AG09309 (cell line): ENCODE measurements at regions not wholly inside any gene's neighbourhood (a gene's known extent, or its start where the extent isn't known, plus 50 kb on each side); places are given as distances from the start of the nearest gene placed in this dataset.

Source experiments
- DNase-seq: peaks from one replicate; pipeline ENCODE4 v3.0.0-alpha.2; 2010; ENCODE audit warnings: low read depth
- H3K4me3 ChIP-seq: 2 replicates; pipeline ENCODE4 v1.5.1; 2011; ENCODE audit warnings: mild to moderate bottlenecking, low read depth, low read length, moderate library complexity; ENCODE audit not compliant: control insufficient read depth
- TF ChIP-seq, protein P1 (sequence below): IDR thresholded peaks from 2 replicates; pipeline ENCODE4 v1.5.1; 2011; ENCODE audit warnings: mild to moderate bottlenecking, low read depth, low read length, inconsistent platforms; ENCODE audit not compliant: insufficient read depth, control insufficient read depth; ENCODE audit errors: missing control alignments

DNA sequence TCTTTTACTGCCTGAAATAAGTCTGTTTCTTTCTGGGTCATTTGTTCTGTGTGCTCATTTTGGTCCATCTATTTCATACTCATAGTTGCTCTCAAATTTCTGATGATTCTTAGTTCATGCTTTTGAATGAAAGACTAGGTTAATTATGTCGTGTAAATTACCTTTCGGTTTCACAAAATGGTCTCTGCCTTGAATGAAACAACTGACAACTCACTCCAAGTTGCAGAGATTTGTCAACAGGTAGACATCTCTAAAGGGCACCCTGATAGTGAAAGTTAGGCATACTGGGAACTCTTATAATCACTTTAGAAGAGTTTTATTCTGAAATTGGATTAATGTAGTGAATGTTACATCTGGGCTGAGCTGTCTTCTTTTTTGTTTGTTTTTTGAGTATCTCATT, 726.9 kb downstream of the PDHA2 start:
- TF ChIP-seq, protein P1, sequence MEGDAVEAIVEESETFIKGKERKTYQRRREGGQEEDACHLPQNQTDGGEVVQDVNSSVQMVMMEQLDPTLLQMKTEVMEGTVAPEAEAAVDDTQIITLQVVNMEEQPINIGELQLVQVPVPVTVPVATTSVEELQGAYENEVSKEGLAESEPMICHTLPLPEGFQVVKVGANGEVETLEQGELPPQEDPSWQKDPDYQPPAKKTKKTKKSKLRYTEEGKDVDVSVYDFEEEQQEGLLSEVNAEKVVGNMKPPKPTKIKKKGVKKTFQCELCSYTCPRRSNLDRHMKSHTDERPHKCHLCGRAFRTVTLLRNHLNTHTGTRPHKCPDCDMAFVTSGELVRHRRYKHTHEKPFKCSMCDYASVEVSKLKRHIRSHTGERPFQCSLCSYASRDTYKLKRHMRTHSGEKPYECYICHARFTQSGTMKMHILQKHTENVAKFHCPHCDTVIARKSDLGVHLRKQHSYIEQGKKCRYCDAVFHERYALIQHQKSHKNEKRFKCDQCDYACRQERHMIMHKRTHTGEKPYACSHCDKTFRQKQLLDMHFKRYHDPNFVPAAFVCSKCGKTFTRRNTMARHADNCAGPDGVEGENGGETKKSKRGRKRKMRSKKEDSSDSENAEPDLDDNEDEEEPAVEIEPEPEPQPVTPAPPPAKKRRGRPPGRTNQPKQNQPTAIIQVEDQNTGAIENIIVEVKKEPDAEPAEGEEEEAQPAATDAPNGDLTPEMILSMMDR: no peak
- DNase-seq: no peak
- H3K4me3 ChIP-seq: no peak overlapping the region

DNA sequence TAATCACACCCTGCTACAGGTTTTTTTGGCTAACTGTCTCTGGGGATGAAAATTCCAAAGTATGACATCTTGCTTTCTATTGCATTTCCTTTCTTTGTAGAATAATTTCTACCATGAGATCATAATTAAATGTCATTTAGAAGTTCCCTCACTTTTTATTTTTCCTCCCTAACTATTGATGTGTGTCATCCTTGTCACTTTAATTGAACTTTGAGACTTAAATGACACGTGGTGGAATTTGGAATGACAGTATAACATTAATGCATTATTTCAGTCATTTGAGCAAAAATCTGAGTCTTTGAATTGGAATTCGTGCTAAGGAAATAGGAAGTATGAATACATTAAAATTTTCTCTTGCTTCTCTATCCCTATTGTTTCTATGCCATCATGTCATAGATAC, 745.4 kb downstream of the PDHA2 start:
- no peak for DNase-seq
- no peak overlapping the region for H3K4me3 ChIP-seq
- TF ChIP-seq, protein P1: no peak

GRCh38 chr4:96593422-96593821, 753.5 kb downstream of the PDHA2 start:
- DNase-seq: no peak
- TF ChIP-seq, protein P1: no peak
- H3K4me3 ChIP-seq: no peak overlapping the region

- H3K4me3 ChIP-seq: no peak overlapping the region
- DNase-seq: no peak
- TF ChIP-seq, protein P1: no peak
Observed at GRCh38 chr4:96598465-96598864, 758.6 kb downstream of the PDHA2 start.

DNA sequence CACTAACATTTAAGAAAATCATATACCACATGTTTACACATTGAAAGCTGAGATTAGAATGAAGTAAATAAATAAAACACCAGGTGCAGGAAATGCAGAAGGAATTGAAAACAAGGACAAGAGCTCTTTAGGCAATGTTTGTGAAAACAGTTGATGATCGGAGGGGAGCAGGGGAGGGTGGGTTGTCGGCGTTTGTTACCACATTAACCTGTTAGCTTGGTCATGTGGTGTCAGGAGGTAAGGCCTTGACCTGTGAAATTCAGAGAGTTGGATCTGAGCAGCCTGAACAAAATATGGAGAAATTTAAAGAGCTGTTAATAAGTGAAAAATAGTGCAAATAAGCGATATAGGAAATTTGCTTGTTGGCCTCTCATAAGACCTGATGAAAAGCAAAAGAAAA, 759.9 kb downstream of the PDHA2 start:
- no peak for DNase-seq
- H3K4me3 ChIP-seq: no peak overlapping the region
- TF ChIP-seq, protein P1: no peak

GRCh38 chr4:96602661-96603060, 762.8 kb downstream of the PDHA2 start:
- DNase-seq: no peak

More at GRCh38 chr4:96602661-96603060, 762.8 kb downstream of the PDHA2 start:
- no peak overlapping the region for H3K4me3 ChIP-seq
- TF ChIP-seq, protein P1: no peak
